ENCODE measurements at regions not wholly inside any gene's neighbourhood (a gene's known extent, or its start where the extent isn't known, plus 50 kb on each side); places are given as distances from the start of the nearest gene placed in this dataset.

- FAIRE-seq, result no peak
- POLR2A ChIA-PET, result no interaction called here
- CTCF ChIA-PET, result no interaction called here
Measured at GRCh38 chr10:43857931-43858315, 209.2 kb upstream of the ZNF32 start.

More at GRCh38 chr10:43857931-43858315, 209.2 kb upstream of the ZNF32 start:
- TF ChIP-seq HOXA7 (CRISPR knock-in tag; IDR thresholded peaks at IDR 0.05) (no peak), NFE2L2 (conservative IDR thresholded peaks at IDR 0.05; ENCODE audit: low read length) (no peak), CTCF (IDR thresholded peaks at IDR 0.05) (no peak), HMGXB4 (CRISPR knock-in tag; IDR thresholded peaks at IDR 0.05; ENCODE audit: borderline replicate concordance) (no peak), NPAS2 (CRISPR knock-in tag; IDR thresholded peaks at IDR 0.05; ENCODE audit: borderline replicate concordance) (no peak), MYC (IDR thresholded peaks at IDR 0.05; ENCODE audit: borderline replicate concordance, low read length) (no peak), ZSCAN20 (CRISPR knock-in tag; IDR thresholded peaks at IDR 0.05) (no peak), HDAC2 (IDR thresholded peaks at IDR 0.05) (no peak), REST (IDR thresholded peaks at IDR 0.05) (no peak), ELK1 (IDR thresholded peaks at IDR 0.05; ENCODE audit: low read depth, low read length) (no peak), HOXB13 (CRISPR knock-in tag; IDR thresholded peaks at IDR 0.05; ENCODE audit: low read depth) (no peak), FOSB (CRISPR knock-in tag; IDR thresholded peaks at IDR 0.05) (no peak), HES2 (IDR thresholded peaks at IDR 0.05) (no peak), MAFK (IDR thresholded peaks at IDR 0.05; ENCODE audit: partially characterized antibody) (no peak), FOXS1 (CRISPR knock-in tag; IDR thresholded peaks at IDR 0.05) (no peak), BCL3 (IDR thresholded peaks at IDR 0.05) (no peak), JUN (IDR thresholded peaks at IDR 0.05) (no peak), ZC3H11A (IDR thresholded peaks at IDR 0.05) (no peak)
- no peak overlapping the region for H3K27ac ChIP-seq
- WGBS (ENCODE audit: missing lambda C conversion rate), result 9% methylated on average over 3 of the region's 3 CpGs
- H3K9me3 ChIP-seq, result no peaks in the 10 kb centered on the region; the same call in 2 of the 3 replicates
- H3K4me2 ChIP-seq, result no peak overlapping the region
- no peak overlapping the region for H3K4me3 ChIP-seq
- peaks cover 3% of the 10 kb centered on the region; the same call in 2 of the 3 replicates for H3K4me1 ChIP-seq
- DNase-seq (ENCODE audit: low read depth in 1 of 2, low spot score in 1 of 2) (no peak), ATAC-seq (no peak)
